ENCODE measurements at regions not wholly inside any gene's neighbourhood (a gene's known extent, or its start where the extent isn't known, plus 50 kb on each side); places are given as distances from the start of the nearest gene placed in this dataset.

GRCh38 chr5:7272408-7272965 is 123.5 kb upstream of the ADCY2 start:
- TF ChIP-seq SP1 (IDR thresholded peaks at IDR 0.05) (no peak), CTCF (IDR thresholded peaks at IDR 0.05; ENCODE audit: low read depth, low read length, missing input control) (no peak), REST (IDR thresholded peaks at IDR 0.05) (no peak), NR2F2 (IDR thresholded peaks at IDR 0.05) (no peak), EGR1 (IDR thresholded peaks at IDR 0.05; ENCODE audit: low read depth in 2 of 2) (no peak), RAD21 (IDR thresholded peaks at IDR 0.05) (no peak)

Data from liver (tissue), 3 donors.